ENCODE measurements at regions not wholly inside any gene's neighbourhood (a gene's known extent, or its start where the extent isn't known, plus 50 kb on each side); places are given as distances from the start of the nearest gene placed in this dataset.

- TF ChIP-seq CTCF (conservative IDR thresholded peaks at IDR 0.05; ENCODE audit: low read depth, low read length) = no peak
- no peak for TF ChIP-seq EZH2phosphoT487 (IDR thresholded peaks at IDR 0.05; ENCODE audit: borderline replicate concordance, low read length)
Observed at GRCh38 chr4:60619531-60620305, 580.4 kb upstream of the ADGRL3 start.

All from PC-3 (cell line).